Neural progenitor cell (in vitro differentiated cells): ENCODE measurements at regions not wholly inside any gene's neighbourhood (a gene's known extent, or its start where the extent isn't known, plus 50 kb on each side); places are given as distances from the start of the nearest gene placed in this dataset.

Experiments used
- DNase-seq: peaks from one replicate; pipeline ENCODE4 v3.0.0-alpha.2; 2016; ENCODE audit warnings: low spot score
- H2AFZ ChIP-seq: fragments of 200-600 bp; sonication (generic); replicated peaks from 2 replicates; pipeline ENCODE4 v1.6.1; 2016; ENCODE audit warnings: antibody characterized with exemption
- H3F3A ChIP-seq: fragments of 200-600 bp; sonication (generic); 2 replicates; pipeline ENCODE4 v1.6.1; 2016; ENCODE audit warnings: antibody characterized with exemption, low read depth
- H3K27ac ChIP-seq: fragments of 200-600 bp; sonication (generic); 2 replicates; pipeline ENCODE4 v1.5.1; 2016; ENCODE audit warnings: mild to moderate bottlenecking
- H3K27me3 ChIP-seq: fragments of 200-600 bp; sonication (generic); 2 replicates; pipeline ENCODE4 v1.6.1; 2016; ENCODE audit warnings: mild to moderate bottlenecking, moderate library complexity
- H3K36me3 ChIP-seq: fragments of 200-600 bp; sonication (generic); 2 replicates; pipeline ENCODE4 v1.5.1; 2016
- H3K4me1 ChIP-seq: fragments of 200-600 bp; sonication (generic); 2 replicates; pipeline ENCODE4 v1.6.1; 2016; ENCODE audit warnings: mixed run types
- H3K4me2 ChIP-seq: fragments of 200-600 bp; sonication (generic); 2 replicates; pipeline ENCODE4 v1.6.1; 2016
- H3K4me3 ChIP-seq: fragments of 200-600 bp; sonication (generic); 2 replicates; pipeline ENCODE4 v1.5.1; 2016
- H3K79me2 ChIP-seq: fragments of 200-600 bp; sonication (generic); 2 replicates; pipeline ENCODE4 v1.6.1; 2016; ENCODE audit warnings: low read depth
- H3K9ac ChIP-seq: fragments of 200-600 bp; sonication (generic); 2 replicates; pipeline ENCODE4 v1.6.1; 2016
- H3K9me3 ChIP-seq: fragments of 200-600 bp; sonication (generic); 2 replicates; pipeline ENCODE4 v1.5.1; 2016; ENCODE audit warnings: low read depth
- H4K20me1 ChIP-seq: fragments of 200-600 bp; sonication (generic); 2 replicates; pipeline ENCODE4 v1.6.1; 2016; ENCODE audit warnings: low read depth
- H3K27ac Mint-ChIP-seq: 3 replicates; pipeline ENCODE4 v1.8.0; 2021; ENCODE audit warnings: mixed read lengths
- H3K27me3 Mint-ChIP-seq: 2 replicates; pipeline ENCODE4 v1.8.0; 2022; ENCODE audit warnings: low read depth, mild to moderate bottlenecking, inconsistent platforms, moderate library complexity, mixed read lengths; ENCODE audit not compliant: insufficient read depth
- H3K36me3 Mint-ChIP-seq: 3 replicates; pipeline ENCODE4 v1.8.0; 2021; ENCODE audit warnings: mixed read lengths
- H3K4me1 Mint-ChIP-seq: 3 replicates; pipeline ENCODE4 v1.8.0; 2021; ENCODE audit warnings: mixed read lengths
- H3K4me3 Mint-ChIP-seq: 3 replicates; pipeline ENCODE4 v1.8.0; 2021; ENCODE audit warnings: mild to moderate bottlenecking, moderate library complexity, mixed read lengths
- H3K9me3 Mint-ChIP-seq: 3 replicates; pipeline ENCODE4 v1.8.0; 2020; ENCODE audit warnings: mixed read lengths
- CTCF ChIP-seq: fragments of 200-600 bp; sonication (generic); IDR thresholded peaks from 2 replicates; pipeline ENCODE4 v1.5.1; 2017; ENCODE audit warnings: antibody characterized with exemption, mild to moderate bottlenecking
- EZH2 ChIP-seq: fragments of 200-600 bp; sonication (generic); IDR thresholded peaks from 2 replicates; pipeline ENCODE4 v1.6.1; 2017; ENCODE audit warnings: antibody characterized with exemption, mild to moderate bottlenecking, moderate library complexity
- EZH2phosphoT487 ChIP-seq: fragments of 200-600 bp; sonication (generic); IDR thresholded peaks from 2 replicates; pipeline ENCODE4 v1.6.1; 2017; ENCODE audit warnings: antibody characterized with exemption

- Mint-ChIP-seq H3K9me3 (peaks cover 13% of the 10 kb centered on the region), H3K36me3 (peaks cover 3% of the 10 kb centered on the region), H3K4me1 (peaks cover 7% of the 10 kb centered on the region), H3K27me3 (no peaks in the 10 kb centered on the region), H3K4me3 (no peak overlapping the region), H3K27ac (no peak overlapping the region)
- H3K9ac ChIP-seq = no peak overlapping the region
- H4K20me1 ChIP-seq = no peaks in the 10 kb centered on the region
- H3K4me3 ChIP-seq = no peak overlapping the region
- no peaks in the 10 kb centered on the region for H3F3A ChIP-seq
- H3K27me3 ChIP-seq = no peaks in the 10 kb centered on the region
- no peak overlapping the region for H3K27ac ChIP-seq
- DNase-seq = peak; percentile 49
- H3K79me2 ChIP-seq = no peaks in the 10 kb centered on the region
- peak; percentile 75 for TF ChIP-seq CTCF
- TF ChIP-seq EZH2 = no peak
- no peaks in the 10 kb centered on the region for H3K36me3 ChIP-seq
- H3K4me2 ChIP-seq = no peak overlapping the region
- no peaks in the 10 kb centered on the region for H3K4me1 ChIP-seq
- no peaks in the 10 kb centered on the region for H3K9me3 ChIP-seq
- H2AFZ ChIP-seq = no peak overlapping the region
Measured at GRCh38 chr13:39263033-39263432, 224.8 kb downstream of the NHLRC3 start.

- Histone ChIP-seq H3K27me3 (no peaks in the 10 kb centered on the region), H2AFZ (no peak overlapping the region), H4K20me1 (no peaks in the 10 kb centered on the region), H3K79me2 (no peaks in the 10 kb centered on the region), H3K4me3 (no peak overlapping the region), H3K9me3 (no peaks in the 10 kb centered on the region), H3F3A (no peaks in the 10 kb centered on the region), H3K4me2 (no peak overlapping the region), H3K9ac (no peak overlapping the region), H3K36me3 (no peaks in the 10 kb centered on the region), H3K4me1 (no peaks in the 10 kb centered on the region), H3K27ac (no peak overlapping the region)
- peaks cover 3% of the 10 kb centered on the region for H3K36me3 Mint-ChIP-seq
- TF ChIP-seq CTCF = no peak
- no peak for TF ChIP-seq EZH2
- no peak for TF ChIP-seq EZH2phosphoT487
- H3K4me1 Mint-ChIP-seq = peaks cover 7% of the 10 kb centered on the region
- H3K9me3 Mint-ChIP-seq = peaks cover 13% of the 10 kb centered on the region
- no peak overlapping the region for H3K4me3 Mint-ChIP-seq
- H3K27me3 Mint-ChIP-seq = no peaks in the 10 kb centered on the region
- no peak overlapping the region for H3K27ac Mint-ChIP-seq
- no peak for DNase-seq
Measured at GRCh38 chr13:39263531-39263930, 225.3 kb downstream of the NHLRC3 start.

- Histone ChIP-seq H4K20me1 (no peaks in the 10 kb centered on the region), H3K9ac (no peak overlapping the region), H3F3A (no peaks in the 10 kb centered on the region), H3K4me2 (no peak overlapping the region), H3K4me1 (no peaks in the 10 kb centered on the region), H3K4me3 (no peak overlapping the region), H3K36me3 (no peaks in the 10 kb centered on the region), H3K27ac (no peak overlapping the region), H3K9me3 (no peaks in the 10 kb centered on the region), H2AFZ (no peak overlapping the region), H3K27me3 (no peaks in the 10 kb centered on the region), H3K79me2 (no peaks in the 10 kb centered on the region)
- Mint-ChIP-seq H3K36me3 (peaks cover 3% of the 10 kb centered on the region), H3K9me3 (peaks cover 17% of the 10 kb centered on the region), H3K4me1 (peaks cover 3% of the 10 kb centered on the region), H3K4me3 (no peak overlapping the region), H3K27ac (no peak overlapping the region), H3K27me3 (no peaks in the 10 kb centered on the region)
- TF ChIP-seq EZH2phosphoT487 = no peak
- no peak for TF ChIP-seq CTCF
- no peak for TF ChIP-seq EZH2
- no peak for DNase-seq
Measured at GRCh38 chr13:39266426-39266825, 228.2 kb downstream of the NHLRC3 start.

GRCh38 chr13:39268398-39268797 is 230.1 kb downstream of the NHLRC3 start:
- Histone ChIP-seq H3K27ac (no peak overlapping the region), H3K79me2 (no peaks in the 10 kb centered on the region), H3K9me3 (no peaks in the 10 kb centered on the region), H4K20me1 (no peaks in the 10 kb centered on the region), H3K4me3 (no peak overlapping the region), H3K27me3 (no peaks in the 10 kb centered on the region), H3K4me2 (no peak overlapping the region), H3K9ac (no peak overlapping the region), H3K36me3 (no peaks in the 10 kb centered on the region), H2AFZ (no peak overlapping the region), H3F3A (no peaks in the 10 kb centered on the region), H3K4me1 (no peaks in the 10 kb centered on the region)
- H3K4me1 Mint-ChIP-seq = no peaks in the 10 kb centered on the region
- H3K27me3 Mint-ChIP-seq = no peaks in the 10 kb centered on the region
- H3K27ac Mint-ChIP-seq = no peak overlapping the region
- no peak for TF ChIP-seq EZH2
- TF ChIP-seq EZH2phosphoT487 = no peak
- TF ChIP-seq CTCF = no peak
- DNase-seq = no peak
- H3K9me3 Mint-ChIP-seq = peaks cover 17% of the 10 kb centered on the region
- H3K4me3 Mint-ChIP-seq = no peak overlapping the region
- H3K36me3 Mint-ChIP-seq = peaks cover 3% of the 10 kb centered on the region
